CD4-positive, alpha-beta memory T cell (primary cell): ENCODE measurements at regions not wholly inside any gene's neighbourhood (a gene's known extent, or its start where the extent isn't known, plus 50 kb on each side); places are given as distances from the start of the nearest gene placed in this dataset.
A peak's percentile ranks its signal among the peaks of the same experiment; 100 is the strongest.

Source experiments
- CTCF ChIA-PET: fragments of 350-600 bp; sonication (Branson Sonifier 250); formaldehyde crosslinking; loops from one replicate; lab custom pipeline; 2021; ENCODE audit warnings: inconsistent platforms; ENCODE audit not compliant: partially characterized antibody; lab: Charles Lee
- POLR2A ChIA-PET: fragments of 350-600 bp; sonication (Branson Sonifier 250); formaldehyde crosslinking; loops from one replicate; lab custom pipeline; 2021; ENCODE audit not compliant: partially characterized antibody; lab: Charles Lee
- DNase-seq, 5 donors: peaks; one replicate each; pipeline versions ENCODE4 v3.0.0 to v3.0.0-alpha.2; 2020 to 2022; ENCODE audit warnings: mixed read lengths in 1 of 5
- H3K27ac ChIP-seq: one replicate; pipeline ENCODE4 v1.7.0; 2013; ENCODE audit warnings: low read depth, low read length
- H3K27me3 ChIP-seq: 2 replicates; pipeline ENCODE4 v1.7.0; 2013; ENCODE audit warnings: mild to moderate bottlenecking, low read length, moderate library complexity; ENCODE audit not compliant: insufficient read depth
- H3K36me3 ChIP-seq: 2 replicates; pipeline ENCODE4 v1.7.0; 2013; ENCODE audit warnings: mild to moderate bottlenecking, low read length, moderate library complexity; ENCODE audit not compliant: insufficient read depth
- H3K4me1 ChIP-seq: 2 replicates; pipeline ENCODE4 v1.7.0; 2013; ENCODE audit warnings: mild to moderate bottlenecking, low read length, moderate library complexity; ENCODE audit not compliant: insufficient read depth
- H3K4me3 ChIP-seq, 2 donors: one replicate each; pipeline ENCODE4 v1.7.0; 2013; ENCODE audit warnings: low read length in 2 of 2, mild to moderate bottlenecking in 1 of 2
- H3K9me3 ChIP-seq, 2 donors: one replicate each; pipeline ENCODE4 v1.7.0; 2013; ENCODE audit warnings: low read length in 2 of 2, control low read depth in 1 of 2; ENCODE audit not compliant: control insufficient read depth in 1 of 2
- H3K27ac Mint-ChIP-seq, 7 donors: one replicate each; pipeline ENCODE4 v1.8.0; 2020 to 2021; ENCODE audit warnings: mixed read lengths in 7 of 7, mild to moderate bottlenecking in 6 of 7, inconsistent platforms in 3 of 7, moderate library complexity in 3 of 7
- H3K27me3 Mint-ChIP-seq, 2 donors: one replicate each; pipeline ENCODE4 v1.8.0; 2020 to 2021; ENCODE audit warnings: mixed read lengths in 2 of 2
- H3K36me3 Mint-ChIP-seq, 2 donors: one replicate each; pipeline ENCODE4 v1.8.0; 2020 to 2021; ENCODE audit warnings: mixed read lengths in 2 of 2, inconsistent platforms in 1 of 2, mild to moderate bottlenecking in 1 of 2
- H3K4me1 Mint-ChIP-seq, 4 donors: one replicate each; pipeline ENCODE4 v1.8.0; 2020 to 2021; ENCODE audit warnings: mixed read lengths in 4 of 4, mild to moderate bottlenecking in 1 of 4
- H3K4me3 Mint-ChIP-seq, 8 donors: one replicate each; pipeline ENCODE4 v1.8.0; 2020 to 2021; ENCODE audit warnings: mixed read lengths in 8 of 8, mild to moderate bottlenecking in 7 of 8, moderate library complexity in 6 of 8, inconsistent platforms in 3 of 8
- H3K9me3 Mint-ChIP-seq, 8 donors: one replicate each; pipeline ENCODE4 v1.8.0; 2020 to 2021; ENCODE audit warnings: mixed read lengths in 8 of 8, mild to moderate bottlenecking in 5 of 8, inconsistent platforms in 3 of 8, moderate library complexity in 1 of 8
- intact Hi-C: fragments of 100-400 bp; cut with micrococcal nuclease; formaldehyde crosslinking; loops from one replicate; pipeline ENCODE4 v1.15.1; 2023

- intact Hi-C loops = no loop called here
- Histone ChIP-seq H3K27me3 (no peaks in the 10 kb centered on the region), H3K27ac (no peak overlapping the region), H3K4me3 (no peak overlapping the region), H3K36me3 (no peaks in the 10 kb centered on the region), H3K9me3 (no peaks in the 10 kb centered on the region), H3K4me1 (peaks cover 9% of the 10 kb centered on the region)
- DNase-seq = no peak
- CTCF ChIA-PET = no interaction called here
- peak overlapping the region in 1 of 8 donors; percentile 61 for H3K4me3 Mint-ChIP-seq
- POLR2A ChIA-PET = no interaction called here
- H3K4me1 Mint-ChIP-seq = peaks cover 8 to 19% (median 15%) of the 10 kb centered on the region in 4 donors
- no peak overlapping the region for H3K27ac Mint-ChIP-seq
- peaks cover 0 to 2% of the 10 kb centered on the region in 2 donors for H3K27me3 Mint-ChIP-seq
- H3K36me3 Mint-ChIP-seq = no peaks in the 10 kb centered on the region
- H3K9me3 Mint-ChIP-seq = no peaks in the 10 kb centered on the region
Measured at GRCh38 chr2:217399291-217399690, 539.4 kb upstream of the TNP1 start.

- H3K4me3 ChIP-seq = no peak overlapping the region
- ChIA-PET CTCF (no interaction called here), POLR2A (no interaction called here)
- no peak overlapping the region for H3K27ac ChIP-seq
- H3K4me1 ChIP-seq = peaks cover 9% of the 10 kb centered on the region
- peak overlapping the region; percentile 26 to 81 (median 50) for H3K27ac Mint-ChIP-seq
- H3K27me3 ChIP-seq = no peaks in the 10 kb centered on the region
- no peak for DNase-seq
- H3K9me3 Mint-ChIP-seq = no peaks in the 10 kb centered on the region
- H3K4me3 Mint-ChIP-seq = peak overlapping the region in 6 of 8 donors; percentile 14 to 70 (median 64)
- intact Hi-C loops = no loop called here
- peaks cover 0 to 2% of the 10 kb centered on the region in 2 donors for H3K27me3 Mint-ChIP-seq
- H3K9me3 ChIP-seq = no peaks in the 10 kb centered on the region
- H3K36me3 Mint-ChIP-seq = no peaks in the 10 kb centered on the region
- no peaks in the 10 kb centered on the region for H3K36me3 ChIP-seq
- peaks cover 8 to 19% (median 15%) of the 10 kb centered on the region in 4 donors for H3K4me1 Mint-ChIP-seq
Measured at GRCh38 chr2:217398860-217399259, 539.0 kb upstream of the TNP1 start.

GRCh38 chr2:217398101-217398500 is 538.2 kb upstream of the TNP1 start:
- H3K27ac Mint-ChIP-seq = peak overlapping the region in 1 of 7 donors; percentile 48
- POLR2A ChIA-PET = no interaction called here
- Histone ChIP-seq H3K4me1 (peaks cover 9% of the 10 kb centered on the region), H3K9me3 (no peaks in the 10 kb centered on the region), H3K4me3 (no peak overlapping the region), H3K27ac (no peak overlapping the region), H3K27me3 (no peaks in the 10 kb centered on the region), H3K36me3 (no peaks in the 10 kb centered on the region)
- H3K4me1 Mint-ChIP-seq = peaks cover 8 to 19% (median 15%) of the 10 kb centered on the region in 4 donors
- intact Hi-C loops = no loop called here
- CTCF ChIA-PET = no interaction called here
- peaks cover 0 to 2% of the 10 kb centered on the region in 2 donors for H3K36me3 Mint-ChIP-seq
- no peak overlapping the region for H3K4me3 Mint-ChIP-seq
- peaks cover 0 to 2% (median 0%) of the 10 kb centered on the region in 8 donors for H3K9me3 Mint-ChIP-seq
- peaks cover 0 to 2% of the 10 kb centered on the region in 2 donors for H3K27me3 Mint-ChIP-seq
- DNase-seq = no peak

- Mint-ChIP-seq H3K36me3 (peaks cover 2 to 6% of the 10 kb centered on the region in 2 donors), H3K27me3 (peaks cover 0 to 2% of the 10 kb centered on the region in 2 donors)
Measured at GRCh38 chr2:217396586-217396985, 536.7 kb upstream of the TNP1 start.

GRCh38 chr2:217396165-217396564 is 536.3 kb upstream of the TNP1 start:
- ChIA-PET CTCF (no interaction called here), POLR2A (no interaction called here)
- Mint-ChIP-seq H3K4me3 (no peak overlapping the region), H3K4me1 (peaks cover 8 to 18% (median 13%) of the 10 kb centered on the region in 4 donors), H3K27me3 (peaks cover 0 to 2% of the 10 kb centered on the region in 2 donors), H3K9me3 (peaks cover 4 to 13% (median 8%) of the 10 kb centered on the region in 8 donors), H3K27ac (no peak overlapping the region), H3K36me3 (peaks cover 2 to 9% of the 10 kb centered on the region in 2 donors)
- no peaks in the 10 kb centered on the region for H3K9me3 ChIP-seq
- no peaks in the 10 kb centered on the region for H3K36me3 ChIP-seq
- no peak overlapping the region for H3K27ac ChIP-seq
- peaks cover 9% of the 10 kb centered on the region for H3K4me1 ChIP-seq
- no peak overlapping the region for H3K4me3 ChIP-seq
- no peak for DNase-seq
- intact Hi-C loops = no loop called here
- no peaks in the 10 kb centered on the region for H3K27me3 ChIP-seq

More at GRCh38 chr2:217396586-217396985, 536.7 kb upstream of the TNP1 start:
- no peak for DNase-seq
- Mint-ChIP-seq H3K4me1 (peaks cover 8 to 19% (median 15%) of the 10 kb centered on the region in 4 donors), H3K9me3 (peaks cover 1 to 10% (median 4%) of the 10 kb centered on the region in 8 donors), H3K4me3 (no peak overlapping the region), H3K27ac (no peak overlapping the region)
- Histone ChIP-seq H3K4me3 (no peak overlapping the region), H3K4me1 (peaks cover 9% of the 10 kb centered on the region), H3K36me3 (no peaks in the 10 kb centered on the region), H3K27ac (no peak overlapping the region), H3K9me3 (no peaks in the 10 kb centered on the region), H3K27me3 (no peaks in the 10 kb centered on the region)
- ChIA-PET CTCF (no interaction called here), POLR2A (no interaction called here)
- intact Hi-C loops = no loop called here

GRCh38 chr2:217394510-217395351 is 534.9 kb upstream of the TNP1 start:
- H3K4me3 Mint-ChIP-seq = no peak overlapping the region
- Histone ChIP-seq H3K4me1 (peaks cover 9% of the 10 kb centered on the region), H3K4me3 (no peak overlapping the region), H3K36me3 (no peaks in the 10 kb centered on the region), H3K27me3 (no peaks in the 10 kb centered on the region), H3K9me3 (no peaks in the 10 kb centered on the region), H3K27ac (no peak overlapping the region)
- H3K4me1 Mint-ChIP-seq = peaks cover 8 to 13% (median 10%) of the 10 kb centered on the region in 4 donors
- no peak for DNase-seq
- ChIA-PET CTCF (no interaction called here), POLR2A (no interaction called here)
- H3K27ac Mint-ChIP-seq = no peak overlapping the region
- intact Hi-C loops = no loop called here
- peaks cover 4 to 24% (median 12%) of the 10 kb centered on the region in 8 donors for H3K9me3 Mint-ChIP-seq
- H3K36me3 Mint-ChIP-seq = peaks cover 2 to 9% of the 10 kb centered on the region in 2 donors
- H3K27me3 Mint-ChIP-seq = peaks cover 0 to 2% of the 10 kb centered on the region in 2 donors

GRCh38 chr2:217393585-217394032 is 533.7 kb upstream of the TNP1 start:
- peaks cover 2 to 9% of the 10 kb centered on the region in 2 donors for H3K36me3 Mint-ChIP-seq
- POLR2A ChIA-PET = no interaction called here
- CTCF ChIA-PET = no interaction called here

More at GRCh38 chr2:217393585-217394032, 533.7 kb upstream of the TNP1 start:
- Histone ChIP-seq H3K9me3 (no peaks in the 10 kb centered on the region), H3K4me1 (peaks cover 2% of the 10 kb centered on the region), H3K4me3 (no peak overlapping the region), H3K27me3 (no peaks in the 10 kb centered on the region), H3K36me3 (no peaks in the 10 kb centered on the region), H3K27ac (no peak overlapping the region)
- Mint-ChIP-seq H3K4me1 (peaks cover 2 to 5% (median 4%) of the 10 kb centered on the region in 4 donors), H3K4me3 (no peak overlapping the region), H3K9me3 (peaks cover 4 to 24% (median 12%) of the 10 kb centered on the region in 8 donors), H3K27ac (no peak overlapping the region), H3K27me3 (peaks cover 0 to 2% of the 10 kb centered on the region in 2 donors)
- no peak for DNase-seq
- intact Hi-C loops = no loop called here
